NCI-H460 (cell line): ENCODE measurements at regions not wholly inside any gene's neighbourhood (a gene's known extent, or its start where the extent isn't known, plus 50 kb on each side); places are given as distances from the start of the nearest gene placed in this dataset.
"Not testable (repeated sequence)": the region's sequence is repeated elsewhere in the genome, so short reads cannot be mapped to it uniquely, and the experiment has no call there.

Source experiments
- DNase-seq: peaks from one replicate; pipeline ENCODE4 v3.0.0-alpha.2; 2016; ENCODE audit warnings: low read depth; ENCODE audit errors: extremely low read depth

DNA sequence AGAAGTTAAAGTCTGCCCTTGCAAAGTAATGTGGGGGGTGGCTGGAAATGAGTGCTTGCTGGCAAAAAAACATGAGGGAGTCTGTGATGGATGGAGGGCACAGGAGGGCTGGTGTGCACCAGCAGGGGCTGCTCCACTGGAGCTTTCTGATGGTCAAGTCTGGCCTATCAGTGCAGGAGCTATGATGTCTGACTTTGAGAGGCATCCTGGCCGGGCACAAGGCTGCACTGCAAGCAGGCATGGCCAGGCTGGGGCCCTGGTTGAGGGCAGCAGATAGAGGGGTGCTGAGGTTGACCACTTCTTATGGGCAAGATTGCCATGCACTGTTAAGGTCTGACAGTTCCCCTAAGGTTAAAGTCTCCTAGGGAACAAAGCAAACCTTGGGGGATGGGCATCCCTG lies 1140.2 kb downstream of the FAM133A start:
- DNase-seq: no peak

GRCh38 chrX:94830717-94831116 lies 1156.7 kb downstream of the FAM133A start:
- no peak for DNase-seq

- DNase-seq: peak; percentile 16
These were observed 1157.4 kb downstream of the FAM133A start for GRCh38 chrX:94831364-94831763.

- no peak for DNase-seq
These were observed 1160.2 kb downstream of the FAM133A start for GRCh38 chrX:94834226-94834625.

GRCh38 chrX:94850811-94851210 lies 1176.8 kb downstream of the FAM133A start:
- DNase-seq: no peak

DNA sequence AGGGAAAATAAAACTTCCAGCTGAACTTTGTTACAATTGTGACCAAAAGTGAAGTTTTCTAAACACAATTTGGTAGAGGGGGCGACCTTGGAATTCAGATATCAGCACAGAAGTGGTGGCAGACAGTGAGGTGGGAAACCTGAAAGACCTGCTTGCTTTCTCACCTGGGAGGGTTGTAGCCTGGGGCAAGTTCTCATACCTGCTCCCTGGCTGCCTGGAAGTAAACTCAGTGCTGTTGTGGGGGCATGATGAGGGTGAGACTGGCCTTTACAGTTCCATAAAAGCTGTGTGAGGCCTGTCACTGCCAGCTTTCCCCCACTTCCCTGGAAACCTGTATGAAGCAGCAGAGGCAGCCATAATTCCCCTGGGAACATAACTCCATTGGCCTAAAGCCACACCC lies 1180.2 kb downstream of the FAM133A start:
- DNase-seq: no peak

DNA sequence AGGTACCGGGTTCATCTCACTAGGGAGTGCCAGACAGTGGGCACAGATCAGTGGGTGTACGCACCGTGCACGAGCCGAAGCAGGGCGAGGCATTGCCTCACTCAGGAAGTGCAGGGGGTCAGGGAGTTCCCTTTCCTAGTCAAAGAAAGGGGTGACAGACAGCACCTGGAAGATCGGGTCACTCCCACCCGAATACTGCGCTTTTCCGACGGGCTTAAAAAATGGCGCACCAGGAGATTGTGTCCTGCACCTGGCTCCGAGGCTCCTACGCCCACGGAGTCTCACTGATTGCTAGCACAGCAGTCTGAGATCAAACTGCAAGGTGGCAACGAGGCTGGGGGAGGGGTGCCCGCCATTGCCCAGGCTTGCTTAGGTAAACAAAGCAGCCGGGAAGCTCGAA lies 1188.5 kb downstream of the FAM133A start:
- DNase-seq: not testable (repeated sequence)

- DNase-seq: no peak
These were observed 1197.6 kb downstream of the FAM133A start for GRCh38 chrX:94871640-94872039.

DNA sequence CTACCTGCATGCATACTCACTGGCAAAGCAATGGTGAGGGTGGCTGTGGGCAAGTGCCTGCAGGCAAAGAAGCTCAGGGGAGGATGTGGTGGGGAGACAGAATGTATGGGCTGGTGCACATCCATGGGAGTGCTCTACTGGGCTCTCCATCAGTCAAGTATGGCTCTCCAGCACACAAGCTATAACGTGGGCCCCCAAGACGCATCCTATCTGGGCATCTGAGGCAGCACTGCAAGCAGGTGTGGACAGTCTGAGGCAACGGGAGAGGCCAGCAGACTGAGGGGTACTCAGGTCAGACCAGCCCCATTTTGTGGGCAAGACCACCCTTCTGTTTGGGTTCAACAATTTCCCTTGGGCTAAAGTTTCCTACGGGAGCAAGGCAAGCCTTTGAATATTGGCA lies 1227.8 kb downstream of the FAM133A start:
- no peak for DNase-seq

DNA sequence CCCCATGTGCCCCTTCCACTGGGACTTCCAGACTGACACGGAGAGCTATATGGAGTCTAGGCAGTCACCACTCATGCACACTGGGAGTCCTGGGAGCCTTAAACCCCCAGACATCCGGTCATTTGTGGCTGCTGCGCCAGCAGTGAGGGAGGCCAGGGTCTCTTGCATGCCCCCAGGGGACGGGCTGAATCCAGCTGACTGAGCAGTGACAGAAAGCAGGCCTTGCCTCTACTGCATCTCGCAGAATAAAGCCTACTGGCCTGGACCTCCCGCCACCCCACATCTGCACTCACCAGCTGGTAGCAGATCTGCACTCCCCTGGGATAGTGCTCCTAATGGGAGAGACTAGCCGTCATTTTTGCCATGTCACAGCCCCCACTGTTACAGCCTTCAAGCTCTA lies 1234.2 kb downstream of the FAM133A start:
- DNase-seq: no peak

- DNase-seq: no peak
These were observed 1234.6 kb downstream of the FAM133A start for GRCh38 chrX:94908648-94909047.

GRCh38 chrX:94914235-94914634 lies 1240.2 kb downstream of the FAM133A start:
- no peak for DNase-seq

DNA sequence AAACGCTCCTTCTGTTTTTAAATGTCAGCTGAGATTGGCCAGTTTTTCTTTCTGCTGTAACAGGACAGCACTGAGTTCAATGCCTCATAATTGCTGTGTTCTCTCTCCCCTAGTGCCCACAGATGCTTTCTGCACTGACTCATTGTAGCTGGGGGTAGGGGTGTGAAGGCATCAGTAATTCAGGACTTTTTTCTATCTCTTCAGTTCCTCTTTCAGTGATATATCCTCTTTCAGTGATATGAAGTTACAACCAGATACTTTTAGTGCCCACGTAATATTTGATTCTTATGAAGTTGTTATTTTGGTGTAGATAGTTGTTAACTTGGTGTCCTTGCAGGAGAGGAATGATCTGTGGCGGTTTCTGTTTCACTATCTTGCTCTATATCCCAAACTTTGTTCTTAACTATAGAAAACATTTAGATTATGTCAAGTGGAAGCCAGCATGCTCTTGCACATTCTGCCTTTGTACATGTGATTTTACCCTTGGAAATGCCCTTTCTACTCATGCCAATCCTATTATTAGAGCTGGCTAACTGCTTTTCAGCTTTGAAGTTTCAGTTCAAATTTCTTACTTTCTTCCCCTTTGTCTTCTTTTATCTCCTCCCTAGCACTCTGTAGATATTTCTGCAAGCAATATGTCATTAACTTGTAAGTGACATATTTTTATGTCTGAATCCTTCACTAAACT lies 1258.4 kb downstream of the FAM133A start:
- no peak for DNase-seq

DNA sequence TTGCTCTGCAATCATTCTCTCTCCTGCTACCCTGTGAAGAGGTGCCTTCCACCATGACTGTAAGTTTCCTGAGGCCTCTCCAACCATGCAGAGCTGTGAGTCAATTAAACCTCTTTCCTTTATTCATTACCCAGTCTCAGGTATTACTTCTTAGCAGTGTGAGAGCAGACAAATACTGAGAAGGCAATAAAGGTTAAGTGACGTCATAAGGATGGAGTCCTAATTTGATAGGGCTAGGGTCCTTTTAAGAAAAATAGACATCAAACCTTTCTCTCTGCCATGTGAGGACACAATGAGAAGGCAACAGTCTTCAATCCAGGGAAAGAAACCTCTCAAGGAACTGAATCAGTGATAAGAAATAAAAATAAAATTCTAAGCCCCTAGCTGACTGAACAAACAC lies 1262.7 kb downstream of the FAM133A start:
- no peak for DNase-seq

DNA sequence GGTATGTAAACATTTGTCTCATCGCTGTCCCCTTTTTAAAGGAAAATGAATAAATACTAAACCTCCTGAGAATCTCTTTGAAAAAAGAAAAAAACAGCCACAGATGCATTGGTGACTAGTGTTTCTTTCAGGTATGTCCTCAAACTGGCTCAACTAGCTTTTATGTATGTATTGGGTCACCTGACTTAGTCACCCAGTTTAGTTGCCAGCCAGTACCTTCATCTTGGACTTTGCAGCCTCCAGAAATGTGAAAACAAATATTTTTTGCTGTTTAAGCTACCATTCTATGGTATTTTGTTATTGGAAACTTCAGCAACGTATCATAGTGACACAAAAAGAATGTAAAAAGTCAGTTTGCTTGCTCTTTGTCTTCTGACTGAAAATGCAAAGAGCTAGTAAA lies 1263.5 kb downstream of the FAM133A start:
- DNase-seq: no peak

GRCh38 chrX:94942603-94943002 lies 1268.6 kb downstream of the FAM133A start:
- DNase-seq: no peak

DNA sequence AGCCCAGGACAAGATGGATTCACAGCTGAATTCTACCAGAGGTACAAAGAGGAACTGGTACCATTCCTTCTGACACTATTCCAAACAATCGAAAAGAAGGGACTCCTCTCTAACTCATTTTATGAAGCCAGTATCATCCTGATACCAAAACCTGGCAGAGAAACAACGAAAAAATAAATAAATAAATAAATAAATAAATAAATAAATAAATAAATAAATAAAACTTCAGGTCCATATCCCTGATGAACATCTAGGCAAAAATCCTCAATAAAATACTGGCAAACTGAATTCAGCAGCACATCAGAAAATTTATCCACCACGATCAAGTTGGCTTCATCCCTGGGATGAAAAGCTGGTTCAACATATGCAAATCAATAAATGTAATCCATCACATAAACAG lies 1272.1 kb downstream of the FAM133A start:
- not testable (repeated sequence) for DNase-seq

- DNase-seq: peak; percentile 40
These were observed 1287.7 kb downstream of the FAM133A start for GRCh38 chrX:94961730-94962129.

GRCh38 chrX:94977562-94977961 lies 1303.6 kb downstream of the FAM133A start:
- no peak for DNase-seq

- no peak for DNase-seq
These were observed 1304.0 kb downstream of the FAM133A start for GRCh38 chrX:94977986-94978385.
